ENCODE measurements at regions not wholly inside any gene's neighbourhood (a gene's known extent, or its start where the extent isn't known, plus 50 kb on each side); places are given as distances from the start of the nearest gene placed in this dataset.

GRCh38 chr12:130280231-130280630 lies 57.5 kb upstream of the PIWIL1 start:
- no peak overlapping the region for H3K4me3 ChIP-seq (ENCODE audit: extremely low read depth in 1 of 4, insufficient read depth in 2 of 4, low read depth in 3 of 4, low read length in 4 of 4)
- H2AK5ac ChIP-seq (ENCODE audit: low read depth, low read length) = no peak overlapping the region
- peak overlapping the region; percentile 82; the same call in 1 of the 2 replicates for H2AFZ ChIP-seq (ENCODE audit: low read length)
- H3K4me1 ChIP-seq (replicated peaks in 1 of 4; ENCODE audit: control insufficient read depth in 3 of 4, insufficient read depth in 4 of 4, low read length in 3 of 4) = 0 out of 7 replicates have a peak, but pooled peaks cover 0 to 2% (median 0%) of the 10 kb centered on the region in 4 experiments
- H4K5ac ChIP-seq (ENCODE audit: insufficient read length, low read depth, low read length) = no peak overlapping the region
- 87% methylated on average over 9 of the region's 9 CpGs; no CpG with 5 or more reads in 1 of the 2 experiments for WGBS, 2 experiments (ENCODE audit: extremely low coverage in 1 of 2, insufficient coverage in 1 of 2, insufficient read length in 1 of 2, insufficient replicate concordance in 2 of 2, low coverage in 1 of 2, low lambda C conversion rate in 2 of 2, missing lambda C conversion rate in 1 of 2)
- H2BK20ac ChIP-seq (ENCODE audit: low read length) = no peak overlapping the region
- H3K4me2 ChIP-seq (ENCODE audit: insufficient read depth in 1 of 2, low read depth in 2 of 2, low read length in 2 of 2) = no peak overlapping the region
- ChIA-PET CTCF (ENCODE audit: partially characterized antibody) (interaction anchor here (0.8 to 3.5 kb wide), 23 partner anchors 8 to 256 kb away, joined by 3 to 37 read pairs (median 5); no protein-coding TSS in a partner anchor), POLR2A (ENCODE audit: partially characterized antibody) (interaction anchor here (1.3 kb wide), 1 partner anchor 54 kb away, joined by 4 read pairs; no protein-coding TSS in a partner anchor)
- FAIRE-seq = no peak
- no peak overlapping the region for H2BK15ac ChIP-seq (ENCODE audit: low read length)
- no peaks in the 10 kb centered on the region for H3K36me3 ChIP-seq (ENCODE audit: control insufficient read depth in 2 of 4, insufficient read depth in 4 of 4, low read length in 3 of 4)
- DNase-seq (ENCODE audit: low read depth in 1 of 2, low spot score in 2 of 2) = no peak
- H3K9ac ChIP-seq (replicated peaks in 1 of 4; ENCODE audit: extremely low read depth in 1 of 4, low read depth in 3 of 4, low read length in 3 of 4) = no peak overlapping the region
- no peak overlapping the region for H2BK5ac ChIP-seq (ENCODE audit: low read depth, low read length)
- no peak overlapping the region for H3K27ac ChIP-seq (ENCODE audit: low read depth, low read length)
- no peak overlapping the region for H2BK120ac ChIP-seq (replicated peaks; ENCODE audit: low read depth, low read length)
- no peaks in the 10 kb centered on the region for H4K20me1 ChIP-seq (replicated peaks in 1 of 2; ENCODE audit: control insufficient read depth in 1 of 2, insufficient read depth in 2 of 2, low read length in 2 of 2)
- H4K8ac ChIP-seq (ENCODE audit: extremely low read depth, insufficient read depth, low read length) = no peak overlapping the region
- H3K9me3 ChIP-seq (ENCODE audit: insufficient read depth in 2 of 2, low read depth in 1 of 2, low read length in 1 of 2) = peaks cover 9 to 21% of the 10 kb centered on the region in 2 experiments
- H3K4ac ChIP-seq (replicated peaks; ENCODE audit: insufficient read length, low read depth, low read length) = no peak overlapping the region
- no peaks in the 10 kb centered on the region for H3K79me1 ChIP-seq (ENCODE audit: low read depth, low read length)
- H4K91ac ChIP-seq (replicated peaks; ENCODE audit: insufficient read length, low read length) = no peak overlapping the region
- no peak overlapping the region for H3K18ac ChIP-seq (ENCODE audit: extremely low read depth, low read length)
- H3K56ac ChIP-seq (replicated peaks; ENCODE audit: insufficient read length, low read depth, low read length) = no peak overlapping the region
- no peaks in the 10 kb centered on the region for H3K23me2 ChIP-seq (ENCODE audit: low read depth, low read length)
- H3K23ac ChIP-seq (ENCODE audit: insufficient read length) = no peak overlapping the region
- H3K14ac ChIP-seq (ENCODE audit: insufficient read length) = no peak overlapping the region
- no peak overlapping the region for H2BK12ac ChIP-seq (ENCODE audit: low read depth, low read length)
- peaks cover 0 to 2% (median 0%) of the 10 kb centered on the region in 4 experiments; a peak in 2 of 7 replicates for H3K27me3 ChIP-seq (replicated peaks in 1 of 4; ENCODE audit: control insufficient read depth in 3 of 4, extremely low read depth in 1 of 4, insufficient read depth in 3 of 4, low read length in 3 of 4)
- no peaks in the 10 kb centered on the region for H3K79me2 ChIP-seq (ENCODE audit: control insufficient read depth in 1 of 2, insufficient read depth in 2 of 2, low read length in 2 of 2)
- TF ChIP-seq ASH2L (IDR thresholded peaks at IDR 0.05; ENCODE audit: low read length) (no peak), JUND (IDR thresholded peaks at IDR 0.05; ENCODE audit: low read length) (no peak), KDM5A (IDR thresholded peaks at IDR 0.05; ENCODE audit: low read length) (no peak), HDAC6 (IDR thresholded peaks at IDR 0.05; ENCODE audit: low read depth, low read length) (no peak), SP2 (IDR thresholded peaks at IDR 0.05; ENCODE audit: low read length) (no peak), ZNF274 (IDR thresholded peaks at IDR 0.05; ENCODE audit: borderline replicate concordance, extremely low read depth, low read length) (no peak), RAD21 (IDR thresholded peaks at IDR 0.05 in 1 of 2, conservative IDR thresholded peaks at IDR 0.05 in 1 of 2; ENCODE audit: low read depth in 2 of 2, low read length in 2 of 2) (no peak), RFX5 (IDR thresholded peaks at IDR 0.05; ENCODE audit: borderline replicate concordance, low read depth, low read length) (no peak)
- TF ChIP-seq, protein P1, sequence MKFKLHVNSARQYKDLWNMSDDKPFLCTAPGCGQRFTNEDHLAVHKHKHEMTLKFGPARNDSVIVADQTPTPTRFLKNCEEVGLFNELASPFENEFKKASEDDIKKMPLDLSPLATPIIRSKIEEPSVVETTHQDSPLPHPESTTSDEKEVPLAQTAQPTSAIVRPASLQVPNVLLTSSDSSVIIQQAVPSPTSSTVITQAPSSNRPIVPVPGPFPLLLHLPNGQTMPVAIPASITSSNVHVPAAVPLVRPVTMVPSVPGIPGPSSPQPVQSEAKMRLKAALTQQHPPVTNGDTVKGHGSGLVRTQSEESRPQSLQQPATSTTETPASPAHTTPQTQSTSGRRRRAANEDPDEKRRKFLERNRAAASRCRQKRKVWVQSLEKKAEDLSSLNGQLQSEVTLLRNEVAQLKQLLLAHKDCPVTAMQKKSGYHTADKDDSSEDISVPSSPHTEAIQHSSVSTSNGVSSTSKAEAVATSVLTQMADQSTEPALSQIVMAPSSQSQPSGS (IDR thresholded peaks at IDR 0.05; ENCODE audit: low read length) = no peak
- TF ChIP-seq, protein P2, sequence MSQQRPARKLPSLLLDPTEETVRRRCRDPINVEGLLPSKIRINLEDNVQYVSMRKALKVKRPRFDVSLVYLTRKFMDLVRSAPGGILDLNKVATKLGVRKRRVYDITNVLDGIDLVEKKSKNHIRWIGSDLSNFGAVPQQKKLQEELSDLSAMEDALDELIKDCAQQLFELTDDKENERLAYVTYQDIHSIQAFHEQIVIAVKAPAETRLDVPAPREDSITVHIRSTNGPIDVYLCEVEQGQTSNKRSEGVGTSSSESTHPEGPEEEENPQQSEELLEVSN (IDR thresholded peaks at IDR 0.05) = no peak

All from H1 (cell line).